NCI-H2196 (cell line): ENCODE measurements at regions not wholly inside any gene's neighbourhood (a gene's known extent, or its start where the extent isn't known, plus 50 kb on each side); places are given as distances from the start of the nearest gene placed in this dataset.

Experiments
- DNase-seq: peaks from one replicate; lab custom pipeline; 2025; ENCODE audit not compliant: unreplicated experiment; lab: John Stamatoyannopoulos, UW

GRCh38 chr10:118501637-118502440, 93.6 kb downstream of the PRLHR start:
- DNase-seq, result no peak

GRCh38 chr10:118501171-118501570, 94.3 kb downstream of the PRLHR start:
- no peak for DNase-seq

GRCh38 chr10:118500477-118501104, 94.9 kb downstream of the PRLHR start:
- DNase-seq, result no peak

- DNase-seq, result no peak
Observed at GRCh38 chr10:118499186-118499585, 96.3 kb downstream of the PRLHR start.

GRCh38 chr10:118498623-118499022, 96.8 kb downstream of the PRLHR start:
- DNase-seq, result no peak

- no peak for DNase-seq
Observed at GRCh38 chr10:118497227-118497626, 98.2 kb downstream of the PRLHR start.

GRCh38 chr10:118496525-118496924, 98.9 kb downstream of the PRLHR start:
- DNase-seq, result no peak

GRCh38 chr10:118495499-118495898, 99.9 kb downstream of the PRLHR start:
- DNase-seq, result no peak

GRCh38 chr10:118491055-118491454, 104.4 kb downstream of the PRLHR start:
- no peak for DNase-seq

GRCh38 chr10:118488710-118489497, 106.5 kb downstream of the PRLHR start:
- no peak for DNase-seq

- no peak for DNase-seq
Observed at GRCh38 chr10:118485641-118486040, 109.8 kb downstream of the PRLHR start.

GRCh38 chr10:118484152-118484871, 111.1 kb downstream of the PRLHR start:
- DNase-seq, result no peak

- no peak for DNase-seq
Observed at GRCh38 chr10:118483496-118483895, 112.0 kb downstream of the PRLHR start.

- no peak for DNase-seq
Observed at GRCh38 chr10:118482393-118483331, 112.8 kb downstream of the PRLHR start.

- DNase-seq, result no peak
Observed at GRCh38 chr10:118481871-118482270, 113.6 kb downstream of the PRLHR start.

- DNase-seq, result no peak
Observed at GRCh38 chr10:118475214-118475613, 120.2 kb downstream of the PRLHR start.

- no peak for DNase-seq
Observed at GRCh38 chr10:118474111-118474510, 121.3 kb downstream of the PRLHR start.

GRCh38 chr10:118473305-118473960, 122.0 kb downstream of the PRLHR start:
- no peak for DNase-seq
